ENCODE measurements at regions not wholly inside any gene's neighbourhood (a gene's known extent, or its start where the extent isn't known, plus 50 kb on each side); places are given as distances from the start of the nearest gene placed in this dataset.

GRCh38 chr5:154542581-154542980 lies 64.6 kb upstream of the HAND1 start:
- DNase-seq (ENCODE audit: low read depth in 1 of 2, low spot score in 1 of 2) (no peak), FAIRE-seq (no peak), ATAC-seq (peak; percentile 30 to 32; a peak in 4 of 6 replicates)
- H3K4me1 ChIP-seq: no peaks in the 10 kb centered on the region
- no peak overlapping the region for H3K4me2 ChIP-seq
- POLR2A ChIA-PET: no interaction called here
- H3K27ac ChIP-seq: no peak overlapping the region
- CTCF ChIA-PET: interaction anchor here (1.2 to 3.6 kb wide), 4 partner anchors 10 to 74 kb away, joined by 3 to 15 read pairs (median 4); no protein-coding TSS in a partner anchor
- TF ChIP-seq REST (IDR thresholded peaks at IDR 0.05) (no peak), E2F6 (IDR thresholded peaks at IDR 0.05; ENCODE audit: borderline replicate concordance, low read depth) (no peak), KDM1A (IDR thresholded peaks at IDR 0.05; ENCODE audit: low read depth) (no peak), ZSCAN20 (CRISPR knock-in tag; IDR thresholded peaks at IDR 0.05) (no peak), EHF (CRISPR knock-in tag; IDR thresholded peaks at IDR 0.05) (no peak), CBX8 (IDR thresholded peaks at IDR 0.05) (no peak), ZNF302 (CRISPR knock-in tag; IDR thresholded peaks at IDR 0.05) (no peak), HOXA7 (CRISPR knock-in tag; IDR thresholded peaks at IDR 0.05) (no peak), RFX5 (IDR thresholded peaks at IDR 0.05) (no peak), RARB (CRISPR knock-in tag; IDR thresholded peaks at IDR 0.05) (no peak), SMC3 (IDR thresholded peaks at IDR 0.05) (no peak), TFCP2L1 (CRISPR knock-in tag; IDR thresholded peaks at IDR 0.05) (no peak), HOXB5 (CRISPR knock-in tag; IDR thresholded peaks at IDR 0.05) (no peak), HEYL (CRISPR knock-in tag; IDR thresholded peaks at IDR 0.05) (no peak), CBX2 (IDR thresholded peaks at IDR 0.05; ENCODE audit: borderline replicate concordance, low read depth) (no peak)
- H3K9me3 ChIP-seq: no peaks in the 10 kb centered on the region
- H3K4me3 ChIP-seq: no peak overlapping the region
- 50% methylated on average over 5 of the region's 5 CpGs for WGBS (ENCODE audit: missing lambda C conversion rate)

- DNase-seq (ENCODE audit: low read depth in 1 of 2, low spot score in 1 of 2) (no peak), ATAC-seq (no peak; a peak in 1 of 6 replicates), FAIRE-seq (no peak)
- POLR2A ChIA-PET: no interaction called here
- H3K27ac ChIP-seq: no peak overlapping the region
- TF ChIP-seq SMC3 (IDR thresholded peaks at IDR 0.05) (no peak), JUN (IDR thresholded peaks at IDR 0.05) (no peak), CTCF (IDR thresholded peaks at IDR 0.05) (no peak), EP300 (IDR thresholded peaks at IDR 0.05) (no peak), NR3C1 (IDR thresholded peaks at IDR 0.05) (no peak), POLR2AphosphoS2 (conservative IDR thresholded peaks at IDR 0.05; ENCODE audit: low read length) (no peak), TFCP2L1 (CRISPR knock-in tag; IDR thresholded peaks at IDR 0.05) (no peak), FOSB (CRISPR knock-in tag; IDR thresholded peaks at IDR 0.05) (no peak), CHD4 (IDR thresholded peaks at IDR 0.05; ENCODE audit: borderline replicate concordance) (no peak), RFX5 (IDR thresholded peaks at IDR 0.05) (no peak), ZC3H11A (IDR thresholded peaks at IDR 0.05) (no peak), MAX (IDR thresholded peaks at IDR 0.05) (no peak), EHF (CRISPR knock-in tag; IDR thresholded peaks at IDR 0.05) (no peak), NFE2L2 (conservative IDR thresholded peaks at IDR 0.05; ENCODE audit: low read length) (no peak), RCOR1 (IDR thresholded peaks at IDR 0.05; ENCODE audit: low read depth, low read length) (no peak), CEBPB (IDR thresholded peaks at IDR 0.05) (no peak), ZFP36 (IDR thresholded peaks at IDR 0.05; ENCODE audit: borderline replicate concordance, partially characterized antibody) (no peak), ZSCAN20 (CRISPR knock-in tag; IDR thresholded peaks at IDR 0.05) (no peak), JUNB (IDR thresholded peaks at IDR 0.05) (no peak), MAFK (IDR thresholded peaks at IDR 0.05; ENCODE audit: partially characterized antibody) (no peak)
- H3K4me1 ChIP-seq: no peaks in the 10 kb centered on the region
- no peak overlapping the region for H3K4me3 ChIP-seq
- H3K9me3 ChIP-seq: no peaks in the 10 kb centered on the region
- H3K4me2 ChIP-seq: no peak overlapping the region
- WGBS (ENCODE audit: missing lambda C conversion rate): 38% methylated on average over 6 of the region's 6 CpGs
- CTCF ChIA-PET: interaction anchor here (1.2 to 3.6 kb wide), 4 partner anchors 11 to 74 kb away, joined by 3 to 15 read pairs (median 4); no protein-coding TSS in a partner anchor
Observed at GRCh38 chr5:154542000-154542399, 64.0 kb upstream of the HAND1 start.

All from A549 (cell line).